GM12878 (cell line): ENCODE measurements at regions not wholly inside any gene's neighbourhood (a gene's known extent, or its start where the extent isn't known, plus 50 kb on each side); places are given as distances from the start of the nearest gene placed in this dataset.

ENCODE experiments used
- BACH1 ChIP-seq: fragments of 450-650 bp; IDR thresholded peaks from 2 replicates; pipeline ENCODE4 v1.6.1; 2017; ENCODE audit warnings: mild to moderate bottlenecking, borderline replicate concordance
- EP300 ChIP-seq, 2 experiments: fragments of 150-350 bp in 1 of 2; IDR thresholded peaks; 2 replicates each; pipeline ENCODE4 v1.6.1; 2011 to 2012; ENCODE audit warnings: low read depth in 2 of 2, low read length in 2 of 2, borderline replicate concordance in 1 of 2, improper control_type of control experiment in 1 of 2, inconsistent platforms in 1 of 2; ENCODE audit not compliant: control insufficient read depth in 1 of 2
- EZH2 ChIP-seq: IDR thresholded peaks from 2 replicates; pipeline ENCODE4 v1.6.1; 2012; ENCODE audit warnings: low read depth, mild to moderate bottlenecking, control low read depth, inconsistent platforms, low read length, borderline replicate concordance; ENCODE audit not compliant: control insufficient read depth
- NR2C2 ChIP-seq: IDR thresholded peaks from 2 replicates; pipeline ENCODE4 v1.6.1; 2011; ENCODE audit warnings: borderline replicate concordance, low read depth; ENCODE audit not compliant: control insufficient read depth, insufficient read length
- NRF1 ChIP-seq: conservative IDR thresholded peaks from 2 replicates; pipeline ENCODE4 v1.6.1; 2011; ENCODE audit warnings: mild to moderate bottlenecking, low read depth, low read length, improper control_type of control experiment
- POLR2A ChIP-seq: IDR thresholded peaks from 2 replicates; pipeline ENCODE4 v1.6.1; 2011; ENCODE audit warnings: low read depth, mild to moderate bottlenecking, low read length
- SIN3A ChIP-seq: IDR thresholded peaks from 2 replicates; pipeline ENCODE4 v1.6.1; 2012; ENCODE audit warnings: low read depth, low read length, improper control_type of control experiment
- TAF1 ChIP-seq: IDR thresholded peaks from 2 replicates; pipeline ENCODE4 v1.6.1; 2011; ENCODE audit warnings: mild to moderate bottlenecking, low read depth, low read length, borderline replicate concordance
- TF ChIP-seq, protein P1 (sequence below): IDR thresholded peaks from 2 replicates; pipeline ENCODE4 v1.6.1; 2011; ENCODE audit warnings: low read depth, mild to moderate bottlenecking, low read length, moderate library complexity, borderline replicate concordance; ENCODE audit errors: extremely low read depth

DNA sequence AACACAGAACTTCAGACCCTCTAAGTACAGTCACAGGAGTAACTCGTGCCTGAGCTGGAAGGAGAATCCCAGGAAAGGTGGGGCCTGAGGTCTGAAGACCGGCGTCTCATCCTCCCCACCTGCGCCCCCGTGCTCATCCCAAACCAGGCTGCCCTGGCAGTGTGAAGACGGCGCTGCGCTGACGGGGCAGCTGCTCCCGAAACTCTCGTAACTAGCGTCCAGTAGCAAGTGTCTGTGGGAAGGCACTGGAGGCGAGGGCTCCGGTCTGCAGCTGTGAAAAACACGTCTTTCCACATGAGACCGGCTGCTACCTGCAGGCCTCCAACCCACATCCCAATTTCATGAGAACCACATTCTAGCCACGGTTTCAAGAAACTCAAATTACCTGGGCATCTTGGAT is 136.6 kb upstream of the RNF32 start:
- TF ChIP-seq EZH2 (no peak), EP300 (IDR thresholded peaks at IDR 0.05; ENCODE audit: borderline replicate concordance in 1 of 2, control insufficient read depth in 1 of 2, low read depth in 2 of 2, low read length in 2 of 2) (no peak), BACH1 (no peak), POLR2A (no peak), TAF1 (no peak), NR2C2 (no peak), SIN3A (no peak), NRF1 (no peak)
- TF ChIP-seq, protein P1, sequence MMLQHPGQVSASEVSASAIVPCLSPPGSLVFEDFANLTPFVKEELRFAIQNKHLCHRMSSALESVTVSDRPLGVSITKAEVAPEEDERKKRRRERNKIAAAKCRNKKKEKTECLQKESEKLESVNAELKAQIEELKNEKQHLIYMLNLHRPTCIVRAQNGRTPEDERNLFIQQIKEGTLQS, result no peak
